HUES64 (cell line): ENCODE measurements at regions not wholly inside any gene's neighbourhood (a gene's known extent, or its start where the extent isn't known, plus 50 kb on each side); places are given as distances from the start of the nearest gene placed in this dataset.

Experiments
- H3K27ac ChIP-seq: 2 replicates; pipeline ENCODE4 v1.7.0; 2013; ENCODE audit warnings: low read depth, low read length, inconsistent platforms
- H3K27me3 ChIP-seq: 2 replicates; pipeline ENCODE4 v1.6.1; 2013; ENCODE audit warnings: mild to moderate bottlenecking, low read length; ENCODE audit not compliant: insufficient read depth
- H3K36me3 ChIP-seq: 2 replicates; pipeline ENCODE4 v1.6.1; 2013; ENCODE audit warnings: mild to moderate bottlenecking, low read length; ENCODE audit not compliant: insufficient read depth
- H3K4me1 ChIP-seq: 2 replicates; pipeline ENCODE4 v1.6.1; 2013; ENCODE audit warnings: mild to moderate bottlenecking, low read length, moderate library complexity; ENCODE audit not compliant: insufficient read depth
- H3K4me3 ChIP-seq: 2 replicates; pipeline ENCODE4 v1.5.1; 2013; ENCODE audit warnings: mild to moderate bottlenecking, low read length, moderate library complexity
- H3K9ac ChIP-seq: 2 replicates; pipeline ENCODE4 v1.6.1; 2013; ENCODE audit warnings: mild to moderate bottlenecking, low read depth, low read length
- H3K9me3 ChIP-seq: 2 replicates; pipeline ENCODE4 v1.6.1; 2013; ENCODE audit warnings: low read depth, low read length; ENCODE audit not compliant: insufficient read depth
- WGBS: fragments of 150-250, 120-280 bp; methylation state at CpG from one replicate; pipeline ENCODE4 v1.1.7; 2013; ENCODE audit warnings: missing lambda C conversion rate; 5-methylcytosine and 5-hydroxymethylcytosine counted together

DNA sequence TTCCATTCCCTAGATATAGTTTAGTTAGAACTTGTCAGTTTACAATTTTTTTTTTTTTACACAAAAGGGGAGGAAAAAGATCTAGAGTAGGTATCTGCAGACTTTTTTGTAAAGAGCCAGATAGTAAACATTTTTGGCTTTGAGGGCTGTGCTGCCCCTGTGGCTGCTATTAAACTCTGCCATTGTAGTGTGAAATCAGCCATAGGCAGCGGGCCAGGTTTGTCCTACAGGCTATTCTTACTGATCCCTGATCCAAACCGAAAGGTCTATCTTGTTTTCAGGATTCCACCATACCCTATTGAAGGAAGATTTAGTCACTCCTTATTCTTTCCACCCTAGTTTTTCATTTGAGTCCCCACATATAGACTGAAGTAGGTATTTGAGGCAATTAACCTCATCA lies 203.4 kb downstream of the RND3 start:
- no peaks in the 10 kb centered on the region for H3K27me3 ChIP-seq
- no peaks in the 10 kb centered on the region for H3K4me1 ChIP-seq
- no peaks in the 10 kb centered on the region for H3K36me3 ChIP-seq
- H3K9ac ChIP-seq, result no peak overlapping the region
- H3K4me3 ChIP-seq, result no peak overlapping the region
- no peak overlapping the region for H3K27ac ChIP-seq
- 93% methylated on average over 2 of the region's 2 CpGs for WGBS
- no peaks in the 10 kb centered on the region for H3K9me3 ChIP-seq

DNA sequence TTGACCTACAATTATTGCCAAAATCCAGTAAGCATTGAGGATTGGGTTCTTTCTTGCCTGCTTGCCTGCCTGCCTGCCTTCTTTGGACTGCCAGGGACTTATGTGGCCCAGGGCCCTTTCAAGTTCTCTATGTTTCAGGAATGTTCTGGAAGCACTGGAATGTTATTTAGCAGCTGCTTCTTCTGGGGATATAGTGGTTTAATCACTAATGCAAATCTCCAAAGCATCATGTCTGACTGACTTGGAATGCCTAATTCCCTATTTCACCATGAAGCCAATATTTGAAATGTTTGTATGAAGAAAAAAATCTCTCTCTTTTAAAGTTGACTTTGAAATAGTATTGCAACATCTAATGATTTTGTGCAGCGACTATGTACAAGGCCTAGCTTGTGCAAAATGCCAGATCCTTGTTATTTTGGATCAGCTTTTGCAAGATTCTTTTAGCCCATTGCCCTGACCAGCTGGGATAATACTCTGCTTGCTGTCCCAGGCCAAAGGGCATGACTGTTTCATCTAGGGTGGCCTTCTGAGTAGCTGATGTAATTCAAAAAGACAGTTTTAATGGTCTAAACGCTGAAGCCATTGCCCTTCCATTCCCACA lies 204.6 kb downstream of the RND3 start:
- Histone ChIP-seq H3K27ac (no peak overlapping the region), H3K9ac (no peak overlapping the region), H3K27me3 (no peaks in the 10 kb centered on the region), H3K9me3 (peaks cover 3% of the 10 kb centered on the region; the same call in 1 of the 2 replicates), H3K4me3 (no peak overlapping the region), H3K36me3 (no peaks in the 10 kb centered on the region), H3K4me1 (no peaks in the 10 kb centered on the region)
- 96% methylated on average over 1 of the region's 2 CpGs for WGBS

- H3K27me3 ChIP-seq, result no peaks in the 10 kb centered on the region
- 97% methylated on average over 4 of the region's 4 CpGs for WGBS
- no peaks in the 10 kb centered on the region for H3K4me1 ChIP-seq
- no peaks in the 10 kb centered on the region for H3K36me3 ChIP-seq
- no peak overlapping the region for H3K9ac ChIP-seq
- H3K27ac ChIP-seq, result no peak overlapping the region
- no peak overlapping the region for H3K4me3 ChIP-seq
- peaks cover 8% of the 10 kb centered on the region; the same call in 1 of the 2 replicates for H3K9me3 ChIP-seq
Measured at GRCh38 chr2:150282357-150282756, 205.1 kb downstream of the RND3 start.

DNA sequence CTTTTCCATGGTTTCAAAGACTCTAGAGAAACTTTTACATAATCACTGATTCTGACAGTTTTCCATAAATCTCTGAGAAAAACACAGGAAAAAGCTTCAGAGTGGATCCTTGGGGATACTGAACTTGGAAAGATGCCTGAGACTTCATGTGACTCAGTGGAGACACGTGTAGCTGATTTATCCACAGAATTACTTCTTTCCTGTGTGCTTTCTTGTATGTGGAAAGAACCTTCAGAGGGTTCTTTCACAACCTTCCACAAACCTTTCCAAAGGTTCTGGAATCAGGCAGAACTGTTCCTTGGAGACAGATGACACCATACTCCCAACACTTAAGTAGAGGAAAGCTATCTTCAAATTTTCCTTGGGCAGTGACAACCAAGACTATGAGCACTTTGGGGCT lies 207.2 kb downstream of the RND3 start:
- Histone ChIP-seq H3K4me3 (no peak overlapping the region), H3K9ac (no peak overlapping the region), H3K9me3 (peaks cover 25% of the 10 kb centered on the region), H3K27ac (no peak overlapping the region), H3K27me3 (no peaks in the 10 kb centered on the region), H3K36me3 (no peaks in the 10 kb centered on the region), H3K4me1 (no peaks in the 10 kb centered on the region)
- WGBS, result 91% methylated on average over 1 of the region's 1 CpG

GRCh38 chr2:150279686-150280085 lies 207.8 kb downstream of the RND3 start:
- no peak overlapping the region for H3K27ac ChIP-seq
- no peaks in the 10 kb centered on the region for H3K27me3 ChIP-seq
- no peaks in the 10 kb centered on the region for H3K36me3 ChIP-seq
- H3K4me1 ChIP-seq, result no peaks in the 10 kb centered on the region
- 90% methylated on average over 1 of the region's 1 CpG for whole genome bisulfite sequencing
- H3K9ac ChIP-seq, result no peak overlapping the region
- no peak overlapping the region for H3K4me3 ChIP-seq
- H3K9me3 ChIP-seq, result peaks cover 25% of the 10 kb centered on the region

DNA sequence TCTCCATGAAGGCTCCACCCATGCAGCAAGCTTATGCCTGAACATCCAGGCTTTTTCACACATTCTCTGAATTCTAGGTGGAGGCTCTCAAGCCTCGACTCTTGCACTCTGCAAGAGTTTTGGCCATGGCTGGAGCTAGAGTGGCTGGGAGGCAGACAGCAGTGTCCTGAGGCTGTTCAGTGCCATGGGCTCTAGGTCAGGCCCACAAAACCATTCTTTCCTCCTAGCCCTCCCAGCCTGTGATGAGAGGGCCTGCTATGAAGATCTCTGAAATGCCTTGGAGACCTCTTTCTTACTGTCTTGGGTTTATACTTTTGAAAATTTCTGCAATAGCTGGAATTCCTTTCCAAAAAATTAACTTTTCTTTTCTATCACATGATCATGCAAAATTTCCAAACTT lies 210.7 kb downstream of the RND3 start:
- no peaks in the 10 kb centered on the region for H3K36me3 ChIP-seq
- 95% methylated on average over 1 of the region's 1 CpG for WGBS
- no peak overlapping the region for H3K27ac ChIP-seq
- peaks cover 25% of the 10 kb centered on the region for H3K9me3 ChIP-seq
- no peaks in the 10 kb centered on the region for H3K27me3 ChIP-seq
- H3K4me1 ChIP-seq, result no peaks in the 10 kb centered on the region
- no peak overlapping the region for H3K4me3 ChIP-seq
- no peak overlapping the region for H3K9ac ChIP-seq

- no peak overlapping the region for H3K4me3 ChIP-seq
- no peak overlapping the region for H3K27ac ChIP-seq
- H3K36me3 ChIP-seq, result no peaks in the 10 kb centered on the region
- WGBS, result 62% methylated on average over 3 of the region's 3 CpGs
- no peaks in the 10 kb centered on the region for H3K4me1 ChIP-seq
- H3K9me3 ChIP-seq, result peaks cover 25% of the 10 kb centered on the region
- no peaks in the 10 kb centered on the region for H3K27me3 ChIP-seq
- H3K9ac ChIP-seq, result no peak overlapping the region
Measured at GRCh38 chr2:150274108-150274507, 213.4 kb downstream of the RND3 start.

DNA sequence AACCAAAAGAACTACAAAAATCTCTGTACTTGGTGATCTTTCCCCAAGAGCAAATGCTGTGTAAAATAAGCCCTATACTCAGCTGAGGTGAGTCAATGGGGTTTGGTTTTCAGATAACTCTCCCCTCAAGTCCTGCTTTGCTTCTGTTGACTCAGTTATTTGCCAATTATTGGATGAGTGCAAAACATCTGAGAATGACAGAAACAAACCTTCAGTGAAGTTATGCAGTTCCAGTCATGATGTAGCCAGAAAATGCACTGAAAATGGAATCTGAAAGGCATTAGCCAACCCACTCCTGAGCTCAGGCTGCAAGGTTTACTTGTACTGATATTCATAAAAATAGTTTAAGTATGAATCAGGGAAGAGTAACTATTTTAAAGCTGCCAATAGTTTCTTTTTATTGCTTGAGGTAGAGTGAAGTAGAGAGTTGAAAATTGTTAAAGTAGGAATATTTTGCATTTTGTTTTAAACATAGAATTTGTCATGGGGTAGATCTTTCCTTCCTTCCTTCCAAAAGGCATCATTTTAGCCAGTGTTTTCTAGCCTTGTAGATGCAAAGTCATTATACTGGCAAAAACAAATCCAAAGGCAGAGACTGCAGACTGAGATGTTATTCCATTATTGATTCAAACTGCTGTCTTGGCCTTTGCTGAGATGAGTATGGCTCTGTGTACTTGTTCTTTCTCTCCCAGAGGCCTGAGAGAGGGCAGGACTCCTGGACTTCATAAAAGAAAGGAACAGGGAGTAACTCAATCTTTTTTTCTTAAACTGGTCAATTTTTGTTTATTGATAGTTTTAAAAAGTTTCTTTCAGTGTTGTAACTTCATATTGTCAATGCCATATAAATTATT lies 215.3 kb downstream of the RND3 start:
- Histone ChIP-seq H3K9me3 (peaks cover 16% of the 10 kb centered on the region), H3K27ac (no peak overlapping the region), H3K4me3 (no peak overlapping the region), H3K9ac (no peak overlapping the region), H3K36me3 (no peaks in the 10 kb centered on the region), H3K4me1 (0 out of 2 replicates have a peak, but pooled peaks cover 14% of the 10 kb centered on the region), H3K27me3 (no peaks in the 10 kb centered on the region)

DNA sequence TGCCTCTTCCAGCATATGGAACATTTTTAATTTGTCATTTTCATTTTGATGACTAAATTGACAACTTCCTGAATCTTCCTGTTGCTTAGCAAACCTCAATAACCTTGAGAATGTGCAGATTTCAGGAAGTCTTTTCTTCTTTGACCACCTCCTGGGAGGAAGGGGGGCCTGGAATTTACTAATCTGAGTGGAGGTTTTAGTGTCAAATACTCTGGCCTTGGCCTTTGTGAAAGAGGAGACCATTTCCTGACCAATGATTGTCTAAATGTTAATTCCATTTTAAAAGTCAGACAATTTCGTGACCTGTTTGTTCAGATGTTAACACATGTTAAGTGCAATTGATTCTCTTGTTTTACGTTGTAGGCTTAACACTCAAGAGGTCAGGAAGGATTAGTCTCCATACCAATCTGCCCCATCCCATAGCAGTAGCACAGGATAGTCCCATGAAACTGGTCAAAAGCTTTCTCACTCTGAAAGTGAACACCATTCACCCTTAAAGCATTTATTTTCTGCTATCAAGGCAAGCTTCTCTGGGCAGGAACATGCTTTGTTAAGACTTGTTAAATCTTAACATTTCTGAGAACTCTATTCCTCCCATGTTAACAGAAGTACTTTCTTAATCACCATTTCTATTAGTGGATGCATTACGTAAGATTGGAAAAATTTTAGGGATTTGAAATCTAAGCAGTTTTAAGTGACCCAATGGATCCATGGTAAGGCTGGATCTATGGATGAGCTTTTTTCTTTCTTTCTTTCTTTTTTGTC lies 219.6 kb downstream of the RND3 start:
- 0 out of 2 replicates have a peak, but pooled peaks cover 15% of the 10 kb centered on the region for H3K4me1 ChIP-seq
- no peaks in the 10 kb centered on the region for H3K36me3 ChIP-seq
- WGBS, result 73% methylated on average over 3 of the region's 3 CpGs
- no peaks in the 10 kb centered on the region for H3K27me3 ChIP-seq
- H3K4me3 ChIP-seq, result no peak overlapping the region
- peak overlapping the region; percentile 80 for H3K27ac ChIP-seq
- no peak overlapping the region for H3K9ac ChIP-seq
- no peaks in the 10 kb centered on the region for H3K9me3 ChIP-seq

DNA sequence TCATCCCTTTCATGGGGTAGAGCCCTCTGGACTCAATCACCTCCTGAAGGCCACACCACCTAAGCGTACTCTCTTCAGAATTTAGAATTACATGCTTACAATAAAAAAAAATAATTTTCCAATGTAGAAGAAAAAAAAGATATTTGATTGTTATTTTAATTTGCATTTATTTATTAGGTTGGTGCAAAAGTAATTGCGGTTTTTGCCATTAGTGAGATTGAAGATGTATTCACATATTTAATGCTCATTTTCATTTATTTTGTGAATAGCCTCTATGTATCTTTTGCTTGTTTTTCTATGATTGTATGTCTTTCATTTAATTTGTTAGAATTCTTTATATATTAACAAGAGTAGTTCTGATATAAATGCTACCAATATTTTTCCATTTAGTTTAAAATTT lies 220.5 kb downstream of the RND3 start:
- H3K27me3 ChIP-seq, result no peaks in the 10 kb centered on the region
- no peaks in the 10 kb centered on the region for H3K9me3 ChIP-seq
- H3K27ac ChIP-seq, result no peak overlapping the region
- H3K9ac ChIP-seq, result no peak overlapping the region
- H3K4me1 ChIP-seq, result 0 out of 2 replicates have a peak, but pooled peaks cover 15% of the 10 kb centered on the region
- H3K4me3 ChIP-seq, result no peak overlapping the region
- WGBS, result 92% methylated on average over 2 of the region's 2 CpGs
- no peaks in the 10 kb centered on the region for H3K36me3 ChIP-seq

DNA sequence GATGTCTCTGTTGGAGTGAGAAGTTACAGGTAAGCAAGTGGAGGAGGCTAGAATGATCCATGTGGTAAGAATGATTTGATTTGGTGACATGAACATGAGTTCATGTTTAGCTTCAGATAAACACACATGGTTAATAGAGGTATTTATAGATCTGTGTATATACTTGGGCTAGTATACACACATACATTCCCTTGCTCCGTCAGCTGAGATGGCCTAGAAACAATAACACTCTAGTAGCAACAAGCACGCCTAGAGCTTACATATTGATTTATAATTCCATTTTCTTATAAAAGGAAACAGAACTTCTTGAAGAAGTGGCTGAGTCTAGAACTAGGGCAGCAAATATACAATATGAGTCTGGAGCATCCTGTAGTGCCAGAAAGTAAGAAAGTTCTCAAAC lies 223.0 kb downstream of the RND3 start:
- Histone ChIP-seq H3K4me3 (no peak overlapping the region), H3K27me3 (no peaks in the 10 kb centered on the region), H3K27ac (no peak overlapping the region), H3K4me1 (0 out of 2 replicates have a peak, but pooled peaks cover 15% of the 10 kb centered on the region), H3K36me3 (no peaks in the 10 kb centered on the region), H3K9me3 (no peaks in the 10 kb centered on the region), H3K9ac (no peak overlapping the region)
- no CpG with 5 or more reads among the region's 2 CpGs for WGBS
